Liver (tissue), 6 donors: ENCODE measurements at regions not wholly inside any gene's neighbourhood (a gene's known extent, or its start where the extent isn't known, plus 50 kb on each side); places are given as distances from the start of the nearest gene placed in this dataset.
"Not testable (repeated sequence)": the region's sequence is repeated elsewhere in the genome, so short reads cannot be mapped to it uniquely, and the experiment has no call there.

ENCODE experiments used
- DNase-seq: peaks from one replicate; pipeline ENCODE4 v3.0.0-alpha.2; 2017; ENCODE audit warnings: low spot score
- H3K27ac ChIP-seq, 2 donors: one replicate each; pipeline ENCODE4 v1.7.0; 2013; ENCODE audit warnings: inconsistent platforms in 2 of 2, low read length in 2 of 2, control low read depth in 1 of 2, low read depth in 1 of 2, mild to moderate bottlenecking in 1 of 2
- H3K27me3 ChIP-seq, 4 donors: one replicate each; pipeline versions ENCODE4 v1.6.1 to v1.7.0; 2013; ENCODE audit warnings: low read length in 3 of 4, inconsistent platforms in 1 of 4, mild to moderate bottlenecking in 1 of 4, moderate library complexity in 1 of 4; ENCODE audit not compliant: control insufficient read depth in 4 of 4, insufficient read depth in 4 of 4
- H3K36me3 ChIP-seq, 4 donors: one replicate each; pipeline versions ENCODE4 v1.6.1 to v1.7.0; 2013; ENCODE audit warnings: low read length in 3 of 4, mild to moderate bottlenecking in 3 of 4, low read depth in 1 of 4, moderate library complexity in 1 of 4; ENCODE audit not compliant: control insufficient read depth in 4 of 4, insufficient read depth in 3 of 4
- H3K4me1 ChIP-seq, 4 donors: one replicate each; pipeline versions ENCODE4 v1.6.1 to v1.7.0; 2013; ENCODE audit warnings: low read length in 3 of 4, mild to moderate bottlenecking in 3 of 4, moderate library complexity in 1 of 4; ENCODE audit not compliant: control insufficient read depth in 4 of 4, insufficient read depth in 4 of 4
- H3K4me3 ChIP-seq, 3 donors: one replicate each; pipeline versions ENCODE4 v1.6.1 to v1.7.0; 2013; ENCODE audit warnings: low read length in 3 of 3, control low read depth in 1 of 3, low read depth in 1 of 3, mild to moderate bottlenecking in 1 of 3
- H3K9ac ChIP-seq, 2 donors: one replicate each; pipeline ENCODE4 v1.7.0; 2013; ENCODE audit warnings: low read length in 2 of 2, mild to moderate bottlenecking in 2 of 2, moderate library complexity in 2 of 2, control low read depth in 1 of 2, low read depth in 1 of 2
- H3K9me3 ChIP-seq, 4 donors: one replicate each; pipeline versions ENCODE4 v1.6.1 to v1.7.0; 2013; ENCODE audit warnings: low read length in 3 of 4; ENCODE audit not compliant: control insufficient read depth in 4 of 4
- WGBS: extraction: QIAGEN DNeasy Blood & Tissue Kit; methylation state at CpG from one replicate; pipeline ENCODE4 v1.1.7; 2013; 5-methylcytosine and 5-hydroxymethylcytosine counted together
- donor health status: healthy.
- donor health status: healthy.
- donor health status: healthy.

- 76% methylated on average over 23 of the region's 23 CpGs for WGBS
- DNase-seq = not testable (repeated sequence)
Measured at GRCh38 chr10:38403347-38404117, 309.4 kb downstream of the ZNF37A start.

GRCh38 chr10:38423634-38424033 is 329.5 kb downstream of the ZNF37A start:
- DNase-seq, H3K4me1 ChIP-seq, H3K9me3 ChIP-seq, H3K4me3 ChIP-seq, H3K36me3 ChIP-seq, H3K27me3 ChIP-seq, H3K27ac ChIP-seq, H3K9ac ChIP-seq: not testable (repeated sequence)
- WGBS = 100% methylated on average over 1 of the region's 1 CpG

More at GRCh38 chr10:38403347-38404117, 309.4 kb downstream of the ZNF37A start:
- not testable (repeated sequence) for H3K9me3 ChIP-seq, H3K27me3 ChIP-seq, H3K36me3 ChIP-seq, H3K4me1 ChIP-seq
- Histone ChIP-seq H3K27ac (peak overlapping the region; percentile 87 to 91), H3K9ac (peak overlapping the region in 1 of 2 donors; percentile 74), H3K4me3 (peak overlapping the region; percentile 45 to 69 (median 62))

GRCh38 chr10:38430242-38430641 is 336.1 kb downstream of the ZNF37A start:
- H3K9me3 ChIP-seq, H3K27ac ChIP-seq, H3K4me3 ChIP-seq, H3K4me1 ChIP-seq, H3K27me3 ChIP-seq, DNase-seq, H3K36me3 ChIP-seq, H3K9ac ChIP-seq: not testable (repeated sequence)
- WGBS = 89% methylated on average over 1 of the region's 2 CpGs

- not testable (repeated sequence) for H3K4me3 ChIP-seq, H3K4me1 ChIP-seq, H3K27me3 ChIP-seq, DNase-seq, H3K9me3 ChIP-seq, H3K9ac ChIP-seq, H3K36me3 ChIP-seq, H3K27ac ChIP-seq
- 100% methylated on average over 3 of the region's 5 CpGs for WGBS
Measured at GRCh38 chr10:38437359-38437758, 343.2 kb downstream of the ZNF37A start.

GRCh38 chr10:38448614-38449355 is 354.6 kb downstream of the ZNF37A start:
- WGBS = 92% methylated on average over 22 of the region's 22 CpGs
- not testable (repeated sequence) for H3K36me3 ChIP-seq, H3K4me3 ChIP-seq, H3K9ac ChIP-seq, H3K27me3 ChIP-seq, H3K4me1 ChIP-seq, H3K9me3 ChIP-seq, DNase-seq, H3K27ac ChIP-seq

GRCh38 chr10:38449618-38450017 is 355.5 kb downstream of the ZNF37A start:
- not testable (repeated sequence) for H3K4me3 ChIP-seq, H3K36me3 ChIP-seq, H3K27me3 ChIP-seq, DNase-seq, H3K9ac ChIP-seq, H3K27ac ChIP-seq, H3K4me1 ChIP-seq, H3K9me3 ChIP-seq
- 90% methylated on average over 21 of the region's 21 CpGs for WGBS

- not testable (repeated sequence) for DNase-seq
- WGBS = 92% methylated on average over 32 of the region's 32 CpGs
Measured at GRCh38 chr10:38450372-38451057, 356.4 kb downstream of the ZNF37A start.

GRCh38 chr10:38451306-38451967 is 357.3 kb downstream of the ZNF37A start:
- H3K27ac ChIP-seq, H3K9ac ChIP-seq, H3K4me1 ChIP-seq, DNase-seq, H3K4me3 ChIP-seq, H3K36me3 ChIP-seq, H3K9me3 ChIP-seq, H3K27me3 ChIP-seq: not testable (repeated sequence)
- 94% methylated on average over 28 of the region's 28 CpGs for WGBS

More at GRCh38 chr10:38450372-38451057, 356.4 kb downstream of the ZNF37A start:
- H3K27me3 ChIP-seq, H3K27ac ChIP-seq, H3K4me1 ChIP-seq, H3K9me3 ChIP-seq, H3K9ac ChIP-seq, H3K4me3 ChIP-seq, H3K36me3 ChIP-seq: not testable (repeated sequence)
